ENCODE measurements at regions not wholly inside any gene's neighbourhood (a gene's known extent, or its start where the extent isn't known, plus 50 kb on each side); places are given as distances from the start of the nearest gene placed in this dataset.

- H3K9me3 Mint-ChIP-seq, result no peaks in the 10 kb centered on the region
- TF ChIP-seq, protein P1, sequence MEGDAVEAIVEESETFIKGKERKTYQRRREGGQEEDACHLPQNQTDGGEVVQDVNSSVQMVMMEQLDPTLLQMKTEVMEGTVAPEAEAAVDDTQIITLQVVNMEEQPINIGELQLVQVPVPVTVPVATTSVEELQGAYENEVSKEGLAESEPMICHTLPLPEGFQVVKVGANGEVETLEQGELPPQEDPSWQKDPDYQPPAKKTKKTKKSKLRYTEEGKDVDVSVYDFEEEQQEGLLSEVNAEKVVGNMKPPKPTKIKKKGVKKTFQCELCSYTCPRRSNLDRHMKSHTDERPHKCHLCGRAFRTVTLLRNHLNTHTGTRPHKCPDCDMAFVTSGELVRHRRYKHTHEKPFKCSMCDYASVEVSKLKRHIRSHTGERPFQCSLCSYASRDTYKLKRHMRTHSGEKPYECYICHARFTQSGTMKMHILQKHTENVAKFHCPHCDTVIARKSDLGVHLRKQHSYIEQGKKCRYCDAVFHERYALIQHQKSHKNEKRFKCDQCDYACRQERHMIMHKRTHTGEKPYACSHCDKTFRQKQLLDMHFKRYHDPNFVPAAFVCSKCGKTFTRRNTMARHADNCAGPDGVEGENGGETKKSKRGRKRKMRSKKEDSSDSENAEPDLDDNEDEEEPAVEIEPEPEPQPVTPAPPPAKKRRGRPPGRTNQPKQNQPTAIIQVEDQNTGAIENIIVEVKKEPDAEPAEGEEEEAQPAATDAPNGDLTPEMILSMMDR (IDR thresholded peaks at IDR 0.05), result no peak
- Histone ChIP-seq H3K9me3 (replicated peaks in 1 of 2; ENCODE audit: control insufficient read depth in 1 of 2, insufficient read depth in 1 of 2, low read length in 2 of 2) (no peaks in the 10 kb centered on the region), H3K27ac (ENCODE audit: low read depth in 1 of 2, low read length in 2 of 2) (no peak overlapping the region), H3K4me2 (replicated peaks; ENCODE audit: extremely low read depth, low read length, poor library complexity, severe bottlenecking) (no peak overlapping the region), H3K36me3 (replicated peaks in 1 of 2; ENCODE audit: control insufficient read depth in 1 of 2, insufficient read depth in 2 of 2, low read length in 2 of 2) (no peaks in the 10 kb centered on the region), H4K20me1 (ENCODE audit: insufficient read depth, low read length) (no peaks in the 10 kb centered on the region), H2AFZ (ENCODE audit: insufficient read depth, low read depth, low read length, poor library complexity, severe bottlenecking) (no peak overlapping the region), H3K9ac (ENCODE audit: insufficient read depth, low read length, poor library complexity, severe bottlenecking) (no peak overlapping the region), H3K4me3 (replicated peaks in 1 of 3; ENCODE audit: low read depth in 2 of 3, low read length in 3 of 3) (no peak overlapping the region), H3K4me1 (ENCODE audit: control insufficient read depth in 1 of 2, insufficient read depth in 2 of 2, low read length in 2 of 2) (no peaks in the 10 kb centered on the region), H3K79me2 (ENCODE audit: insufficient read depth, low read length) (no peaks in the 10 kb centered on the region), H3K27me3 (ENCODE audit: control insufficient read depth in 2 of 2, insufficient read depth in 2 of 2, low read length in 2 of 2) (no peaks in the 10 kb centered on the region)
- no peak for DNase-seq
- no peaks in the 10 kb centered on the region for H3K4me1 Mint-ChIP-seq
- no peaks in the 10 kb centered on the region for H3K36me3 Mint-ChIP-seq
- intact Hi-C loops (cut with micrococcal nuclease), result no loop called here
- H3K27me3 Mint-ChIP-seq (ENCODE audit: low read depth in 3 of 3), result no peaks in the 10 kb centered on the region
- H3K4me3 Mint-ChIP-seq, result no peak overlapping the region
- no CpG with 5 or more reads among the region's 4 CpGs for WGBS (ENCODE audit: insufficient coverage)
- no peak overlapping the region for H3K27ac Mint-ChIP-seq
Observed at GRCh38 chr4:19829101-19829500, 422.6 kb upstream of the SLIT2 start.

- no peaks in the 10 kb centered on the region for H3K9me3 ChIP-seq (replicated peaks in 1 of 2; ENCODE audit: control insufficient read depth in 1 of 2, insufficient read depth in 1 of 2, low read length in 2 of 2)
- WGBS (ENCODE audit: insufficient coverage), result no CpG with 5 or more reads among the region's 3 CpGs
- TF ChIP-seq, protein P1 (IDR thresholded peaks at IDR 0.05), result no peak
- no peak for DNase-seq
- H3K9me3 Mint-ChIP-seq, result peaks cover 0 to 3% (median 0%) of the 10 kb centered on the region in 7 donors
- no peak overlapping the region for H3K9ac ChIP-seq (ENCODE audit: insufficient read depth, low read length, poor library complexity, severe bottlenecking)
- no peak overlapping the region for H2AFZ ChIP-seq (ENCODE audit: insufficient read depth, low read depth, low read length, poor library complexity, severe bottlenecking)
- no peaks in the 10 kb centered on the region for H3K36me3 ChIP-seq (replicated peaks in 1 of 2; ENCODE audit: control insufficient read depth in 1 of 2, insufficient read depth in 2 of 2, low read length in 2 of 2)
- no peak overlapping the region for H3K4me3 ChIP-seq (replicated peaks in 1 of 3; ENCODE audit: low read depth in 2 of 3, low read length in 3 of 3)
- H3K27me3 Mint-ChIP-seq (ENCODE audit: low read depth in 3 of 3), result peaks cover 0 to 4% (median 0%) of the 10 kb centered on the region in 3 donors
- intact Hi-C loops (cut with micrococcal nuclease), result no loop called here
- no peak overlapping the region for H3K4me3 Mint-ChIP-seq
- H3K4me2 ChIP-seq (replicated peaks; ENCODE audit: extremely low read depth, low read length, poor library complexity, severe bottlenecking), result no peak overlapping the region
- H3K79me2 ChIP-seq (ENCODE audit: insufficient read depth, low read length), result no peaks in the 10 kb centered on the region
- no peaks in the 10 kb centered on the region for H3K27me3 ChIP-seq (ENCODE audit: control insufficient read depth in 2 of 2, insufficient read depth in 2 of 2, low read length in 2 of 2)
- no peak overlapping the region for H3K27ac Mint-ChIP-seq
- no peak overlapping the region for H3K27ac ChIP-seq (ENCODE audit: low read depth in 1 of 2, low read length in 2 of 2)
- no peaks in the 10 kb centered on the region for H3K4me1 ChIP-seq (ENCODE audit: control insufficient read depth in 1 of 2, insufficient read depth in 2 of 2, low read length in 2 of 2)
- H3K4me1 Mint-ChIP-seq, result no peaks in the 10 kb centered on the region
- no peaks in the 10 kb centered on the region for H3K36me3 Mint-ChIP-seq
- no peaks in the 10 kb centered on the region for H4K20me1 ChIP-seq (ENCODE audit: insufficient read depth, low read length)
Observed at GRCh38 chr4:19823781-19824180, 427.9 kb upstream of the SLIT2 start.
